Dedifferentiated amniotic fluid mesenchymal stem cell (primary cell): ENCODE measurements at regions not wholly inside any gene's neighbourhood (a gene's known extent, or its start where the extent isn't known, plus 50 kb on each side); places are given as distances from the start of the nearest gene placed in this dataset.

ENCODE experiments used
- DNase-seq: peaks from one replicate; pipeline ENCODE4 v3.0.0-alpha.2; 2016; ENCODE audit errors: extremely low spot score

DNA sequence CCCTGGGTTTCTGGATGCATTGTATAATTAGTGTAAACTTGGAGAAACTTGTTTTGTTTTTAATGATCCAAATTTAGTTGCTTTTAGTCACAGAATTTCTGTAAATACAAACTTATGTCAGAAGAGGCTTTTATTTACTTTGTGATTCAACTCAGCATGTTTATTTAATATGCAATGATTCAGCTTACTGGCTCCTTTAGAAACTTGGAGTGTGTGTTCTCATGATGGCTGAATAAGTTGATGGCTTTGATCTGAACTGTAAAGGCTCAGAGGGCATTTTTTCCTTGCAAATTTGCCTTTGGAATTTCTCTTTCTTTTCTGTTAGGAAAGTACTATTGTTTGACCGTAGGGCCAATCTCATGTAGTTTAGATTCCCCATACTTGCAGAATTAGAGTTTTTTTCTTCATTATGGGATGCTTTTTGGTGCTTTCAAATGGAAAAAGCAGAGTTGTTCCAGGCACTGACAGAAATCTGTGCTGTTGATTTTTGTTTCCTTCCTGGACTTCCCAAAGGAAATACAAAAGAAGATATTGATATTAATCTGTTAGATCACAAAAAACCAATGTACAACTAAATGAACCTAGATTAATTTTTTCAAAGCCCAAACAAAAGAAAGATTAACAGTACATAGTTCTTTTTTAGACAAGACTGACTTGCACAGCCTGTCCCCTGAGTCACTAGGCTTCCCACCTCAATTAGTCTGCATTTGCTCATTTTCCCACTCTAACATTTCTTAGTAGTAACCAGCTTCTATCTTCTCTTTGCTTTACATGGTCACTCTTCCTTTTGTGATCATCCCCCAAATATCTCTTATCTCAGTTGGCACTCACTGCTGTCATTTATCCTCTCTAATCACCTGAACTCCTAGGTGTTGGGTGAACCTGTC, 96.8 kb upstream of the AGR3 start:
- peak; percentile 86 for DNase-seq

DNA sequence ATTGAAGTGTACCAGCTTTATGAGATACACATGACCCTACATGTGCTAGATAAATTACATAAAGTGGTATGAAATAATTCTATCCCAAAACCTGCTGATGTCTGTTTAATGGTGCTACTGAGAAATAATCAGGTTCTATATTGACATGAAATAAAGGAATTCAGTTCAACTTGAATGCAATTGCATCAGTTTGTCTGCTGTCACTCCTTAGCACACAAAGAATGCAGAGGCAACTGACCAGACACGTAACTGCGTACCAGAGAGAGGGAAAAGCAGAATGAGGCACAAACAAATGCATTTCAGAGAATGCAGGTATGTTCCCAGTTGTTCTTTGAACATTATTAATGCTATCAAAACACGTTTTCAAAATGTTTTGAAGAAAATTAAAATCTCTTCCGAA, 98.8 kb upstream of the AGR3 start:
- no peak for DNase-seq

DNA sequence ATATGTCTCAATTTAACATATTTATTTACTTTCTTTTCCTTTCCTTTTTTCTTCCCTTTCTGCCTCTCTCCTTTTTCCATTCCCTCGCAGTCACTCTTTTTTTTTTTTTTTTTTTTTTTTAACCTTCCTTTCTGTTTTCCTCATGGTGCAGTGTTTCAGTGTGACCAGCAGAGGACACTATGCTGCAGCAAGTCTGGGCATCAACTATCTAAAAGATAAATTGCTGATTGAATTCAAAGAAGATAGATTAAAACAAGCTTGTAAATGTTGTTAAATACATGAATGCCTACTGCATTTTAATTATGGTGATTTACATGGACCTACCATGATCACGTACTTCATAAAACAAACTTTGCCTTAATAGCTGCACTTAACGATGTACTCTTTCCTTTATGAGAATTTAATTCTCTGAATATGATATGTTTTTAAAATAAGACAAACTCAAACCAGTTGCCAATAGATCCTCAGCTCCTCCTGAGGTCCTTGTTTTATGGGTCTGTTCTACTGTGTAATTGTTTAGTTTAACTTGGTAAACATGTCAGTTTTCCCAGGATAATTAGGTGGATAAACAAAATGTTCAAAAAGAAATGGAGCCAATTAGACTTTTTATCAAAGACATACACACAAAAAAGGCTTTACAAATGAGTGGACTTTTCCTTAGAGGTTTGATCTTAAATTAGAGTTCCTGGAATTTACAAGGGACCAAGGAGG, 101.0 kb upstream of the AGR3 start:
- peak; percentile 74 for DNase-seq

DNA sequence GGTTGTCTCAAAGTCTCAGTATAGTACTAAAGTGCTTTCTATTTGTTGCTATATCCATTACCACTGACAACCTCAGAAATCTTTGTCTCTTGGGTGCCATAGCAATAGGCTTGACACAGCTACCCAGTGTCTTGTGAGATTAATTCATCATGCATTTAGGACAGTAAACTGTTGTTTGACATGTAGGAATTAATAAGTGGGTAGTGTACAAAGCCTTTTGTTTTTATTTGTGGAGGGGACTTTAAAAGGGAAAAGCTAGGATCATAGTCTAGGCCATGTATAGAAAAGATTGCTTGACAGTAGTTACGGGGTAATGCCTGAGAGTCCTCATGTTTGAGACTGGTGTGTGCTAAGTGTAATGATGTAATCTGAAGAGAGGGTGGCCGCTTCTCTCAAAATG, 102.6 kb upstream of the AGR3 start:
- DNase-seq = no peak

DNA sequence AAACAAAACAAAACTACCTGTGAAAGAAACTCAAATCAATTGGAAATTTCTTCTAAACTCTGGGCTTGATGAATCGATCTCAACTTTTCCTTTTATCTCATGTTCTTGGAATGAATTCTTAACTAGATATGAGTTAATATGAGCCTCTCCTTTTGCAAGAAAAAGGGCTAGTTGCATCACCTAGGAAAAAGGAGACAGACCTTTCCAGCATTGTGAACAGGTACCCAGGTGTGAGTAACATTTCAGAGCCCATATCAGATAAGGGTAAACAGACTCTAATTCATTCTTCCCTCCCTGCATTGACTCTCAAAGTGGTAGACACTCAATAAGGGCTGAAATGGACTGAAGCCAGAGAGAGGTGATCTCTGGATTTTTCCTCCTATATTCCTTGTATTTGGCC, 103.8 kb upstream of the AGR3 start:
- DNase-seq = no peak

DNA sequence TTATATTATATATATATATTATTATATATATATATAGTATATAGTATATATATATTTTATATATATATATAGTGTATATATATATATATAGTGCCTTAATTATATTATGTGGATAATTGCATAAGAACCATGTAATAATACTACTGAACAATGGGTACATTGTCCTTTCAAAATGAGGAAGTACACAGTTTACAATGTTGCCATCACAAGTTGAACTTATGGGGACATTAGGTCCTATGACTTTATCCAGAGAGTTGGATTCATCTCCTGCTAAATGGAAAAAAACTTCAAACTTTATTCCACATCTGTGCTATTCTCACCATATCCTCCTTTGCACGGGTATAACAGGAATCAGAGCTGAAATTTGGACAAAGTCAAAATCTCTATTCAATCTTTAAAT, 105.0 kb upstream of the AGR3 start:
- no peak for DNase-seq

DNA sequence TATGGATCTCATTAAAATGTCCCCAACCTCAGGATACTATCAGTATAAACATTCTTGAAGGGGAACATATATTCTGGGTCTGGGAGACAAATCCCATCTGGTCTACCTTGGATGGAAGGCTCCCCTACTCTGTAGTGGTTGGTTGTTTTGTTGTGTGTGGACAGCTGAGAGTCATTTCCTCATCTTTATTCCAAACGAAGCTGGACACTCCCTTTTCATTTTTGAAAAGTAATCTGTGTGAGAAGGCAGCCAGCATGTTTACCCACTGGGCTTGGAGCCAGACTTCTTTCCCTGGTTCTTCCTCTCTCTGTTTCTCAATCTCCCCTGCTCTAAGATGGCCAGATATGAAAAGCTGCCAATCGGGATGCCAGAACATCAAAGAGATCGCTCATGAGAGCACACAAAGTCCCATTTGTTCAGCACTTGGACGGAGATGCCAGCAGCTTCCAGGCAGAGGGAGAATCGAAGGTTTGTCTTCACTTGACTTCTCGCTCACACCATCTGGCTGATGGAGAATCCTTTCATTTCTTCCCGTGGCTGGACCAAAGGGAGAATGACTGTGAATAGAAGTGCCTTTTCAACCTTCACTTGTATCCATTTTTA, 108.1 kb upstream of the AGR3 start:
- peak; percentile 86 for DNase-seq

DNA sequence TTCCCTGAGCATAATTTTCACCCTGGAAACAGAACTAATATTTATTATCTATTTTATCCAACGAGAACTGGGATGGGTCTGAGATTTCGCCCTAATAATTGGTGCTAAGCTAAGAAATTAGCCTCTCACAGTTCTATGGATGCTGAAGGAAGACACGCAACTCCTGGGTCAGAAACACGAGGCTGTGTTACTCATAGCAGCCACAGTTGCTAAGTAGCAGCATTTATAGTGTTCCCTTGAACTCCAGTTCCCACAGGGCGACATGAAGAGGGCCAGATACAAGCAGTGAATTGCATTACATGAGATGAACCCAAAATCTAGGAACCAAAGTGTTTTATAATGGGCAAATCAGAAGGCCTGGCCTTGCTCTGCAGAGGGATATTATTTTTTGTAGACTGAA, 109.8 kb upstream of the AGR3 start:
- no peak for DNase-seq

DNA sequence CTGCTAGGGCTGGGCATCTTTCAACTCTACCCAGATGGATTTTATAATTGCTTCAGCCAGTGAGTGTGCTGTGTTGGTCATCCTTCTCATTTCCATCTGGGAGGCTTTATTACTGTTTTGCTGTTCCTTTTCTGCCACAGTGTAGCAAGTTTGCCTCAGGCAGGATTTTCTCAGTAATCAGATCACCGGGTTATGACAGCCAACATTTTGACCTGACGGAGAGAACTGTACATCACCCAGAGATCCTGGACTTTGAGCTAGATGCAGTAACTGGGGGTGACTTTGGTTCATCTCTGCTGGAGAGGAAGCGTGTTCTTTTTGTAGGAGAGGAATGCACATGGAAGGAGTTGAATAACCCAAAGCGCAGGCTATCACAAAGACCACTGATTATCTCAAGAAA, 111.8 kb upstream of the AGR3 start:
- no peak for DNase-seq

DNA sequence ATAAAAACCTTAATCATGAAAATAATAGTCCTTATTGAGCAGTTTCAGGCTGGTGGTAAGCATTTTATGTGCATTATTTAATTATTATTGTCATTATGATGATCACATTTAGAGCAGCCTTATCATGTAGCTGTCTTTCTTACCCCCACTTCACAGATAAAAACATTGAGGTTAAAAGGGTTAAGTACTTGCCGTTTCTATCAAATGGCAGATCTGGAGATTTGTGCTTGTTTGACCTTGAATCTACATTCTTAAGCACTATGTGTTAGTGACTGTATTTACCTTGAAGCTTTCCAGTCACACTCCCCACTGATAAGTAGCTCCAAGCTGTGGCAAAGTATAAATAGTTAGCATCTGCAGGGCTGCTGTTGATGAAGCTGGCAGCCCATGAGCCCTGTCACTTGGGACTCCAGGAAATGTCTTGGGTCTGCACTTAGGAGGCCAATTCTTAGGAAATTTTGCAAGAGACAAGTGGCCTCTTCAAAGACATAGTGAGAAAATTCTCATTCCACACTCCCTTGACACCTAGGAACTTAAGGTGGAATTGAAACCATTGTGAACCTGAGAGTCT, 116.8 kb upstream of the AGR3 start:
- DNase-seq = no peak

DNA sequence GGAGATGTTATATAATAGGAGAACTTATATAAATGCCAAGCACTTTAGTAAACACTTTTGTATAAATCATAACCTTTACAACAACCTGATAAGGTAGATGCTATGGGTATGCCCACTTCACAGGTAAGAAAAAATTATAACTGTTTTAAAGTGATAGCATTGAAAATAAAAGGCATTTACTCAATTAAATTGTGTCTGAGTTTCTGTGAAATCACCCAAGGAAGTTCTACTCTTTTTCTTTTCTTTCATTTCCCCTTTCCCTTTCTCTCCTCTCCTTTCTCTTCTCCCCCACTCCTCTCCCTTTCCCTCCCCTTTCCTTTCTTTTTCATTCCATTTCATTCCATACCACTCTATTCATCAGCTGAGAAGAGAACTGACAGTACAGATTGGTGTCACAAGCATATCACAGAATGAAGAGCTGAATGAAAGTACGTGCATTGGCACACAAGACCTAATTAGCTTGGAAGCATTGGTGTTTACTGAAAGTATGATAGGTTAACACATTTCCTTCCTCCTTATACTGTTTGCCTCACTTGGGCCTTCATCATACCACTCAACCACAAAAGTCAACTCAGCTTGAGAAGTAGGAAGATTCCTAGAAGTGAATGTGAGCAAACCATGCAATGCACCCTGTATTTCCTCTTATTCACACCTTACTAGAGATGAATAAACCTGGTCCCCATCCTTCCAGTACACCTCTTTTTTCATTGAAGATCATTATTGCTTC, 117.9 kb upstream of the AGR3 start:
- no peak for DNase-seq

DNA sequence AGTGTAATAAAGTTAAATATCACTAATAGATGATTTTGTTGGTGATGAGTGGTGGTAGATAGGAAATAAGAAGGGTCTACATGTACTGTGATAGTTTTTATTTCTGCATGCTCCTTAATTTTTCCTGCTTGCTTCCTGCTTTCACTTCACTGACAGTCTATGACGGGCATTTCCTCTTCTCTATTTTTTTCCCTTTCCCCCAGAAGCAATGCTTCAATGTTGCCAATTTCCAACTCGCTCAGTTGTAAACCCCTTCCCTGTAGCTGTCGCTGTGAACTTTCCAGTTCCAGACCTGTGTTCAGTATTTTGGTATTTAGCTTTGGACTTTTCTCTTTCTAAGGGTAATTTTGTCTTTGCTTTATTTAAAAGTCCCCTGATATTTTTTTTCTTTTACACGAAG, 123.5 kb upstream of the AGR3 start:
- DNase-seq = no peak

DNA sequence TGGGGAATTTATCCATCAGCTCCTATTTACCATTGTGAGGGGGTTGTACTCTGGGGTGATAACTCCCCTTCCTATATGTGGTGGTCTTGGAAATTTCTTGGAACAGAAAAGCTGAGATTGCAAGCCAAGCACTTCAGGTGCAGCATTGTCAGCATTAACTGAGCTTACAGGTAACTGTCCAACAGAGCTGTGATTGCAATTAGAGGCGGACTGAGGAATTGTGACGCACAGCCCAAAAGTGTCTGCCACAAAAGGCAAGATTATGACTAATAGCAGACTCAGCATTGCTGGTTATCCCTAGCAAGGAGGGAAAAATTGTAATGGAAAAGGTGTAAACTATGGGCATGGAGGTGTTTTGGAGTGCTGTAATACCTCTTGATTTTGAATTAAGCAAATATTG, 126.1 kb upstream of the AGR3 start:
- no peak for DNase-seq

DNA sequence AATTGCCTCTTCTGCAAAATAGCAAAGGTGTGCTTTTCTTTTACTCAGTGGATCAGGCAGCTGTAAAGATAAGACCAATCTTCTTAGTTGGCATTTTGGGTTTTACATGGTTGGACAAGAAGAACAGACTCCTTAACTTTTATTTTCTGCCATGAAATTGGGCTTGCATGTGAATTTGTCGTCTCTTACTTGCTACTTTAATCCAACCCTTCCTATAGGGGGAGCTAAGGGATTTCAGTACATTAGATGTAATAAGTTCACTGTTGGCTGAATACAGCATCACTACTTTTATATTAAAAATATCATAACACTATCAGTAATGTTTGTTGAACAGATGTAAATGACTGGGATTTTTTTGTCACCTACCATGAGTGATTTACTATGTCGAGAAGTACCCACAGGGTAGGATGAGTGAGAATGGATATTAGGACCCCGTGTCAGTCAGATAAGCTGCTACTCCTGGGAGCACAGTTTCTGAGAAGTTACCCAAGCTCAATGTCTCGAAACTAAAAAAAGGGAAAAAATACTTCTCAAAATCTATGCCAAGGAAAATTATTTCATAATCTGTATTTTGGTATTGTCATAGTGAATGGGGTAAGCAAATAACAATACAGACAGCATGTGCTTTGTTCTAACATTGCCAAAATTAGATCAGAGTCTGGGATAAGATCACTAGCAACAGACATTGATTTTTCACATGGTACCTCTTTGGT, 127.4 kb upstream of the AGR3 start:
- no peak for DNase-seq

DNA sequence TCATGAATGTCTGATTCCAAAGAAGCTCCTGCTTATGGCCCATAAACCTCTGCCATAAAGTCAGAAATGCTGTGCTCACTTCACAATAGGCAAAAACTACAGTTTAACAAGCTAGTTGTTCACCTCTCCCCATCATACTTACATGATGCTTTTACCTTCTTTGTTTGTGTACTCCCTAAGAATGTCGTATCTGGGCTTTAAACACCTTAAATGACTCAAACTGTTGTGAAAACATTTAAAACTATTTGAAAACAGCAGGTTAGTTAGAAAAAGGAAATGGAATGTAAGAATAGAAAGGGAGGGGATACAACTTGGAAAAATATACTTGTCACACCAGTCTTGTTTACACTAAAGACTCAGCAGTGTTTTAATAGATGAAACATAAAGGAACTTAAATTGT, 128.2 kb upstream of the AGR3 start:
- no peak for DNase-seq

DNA sequence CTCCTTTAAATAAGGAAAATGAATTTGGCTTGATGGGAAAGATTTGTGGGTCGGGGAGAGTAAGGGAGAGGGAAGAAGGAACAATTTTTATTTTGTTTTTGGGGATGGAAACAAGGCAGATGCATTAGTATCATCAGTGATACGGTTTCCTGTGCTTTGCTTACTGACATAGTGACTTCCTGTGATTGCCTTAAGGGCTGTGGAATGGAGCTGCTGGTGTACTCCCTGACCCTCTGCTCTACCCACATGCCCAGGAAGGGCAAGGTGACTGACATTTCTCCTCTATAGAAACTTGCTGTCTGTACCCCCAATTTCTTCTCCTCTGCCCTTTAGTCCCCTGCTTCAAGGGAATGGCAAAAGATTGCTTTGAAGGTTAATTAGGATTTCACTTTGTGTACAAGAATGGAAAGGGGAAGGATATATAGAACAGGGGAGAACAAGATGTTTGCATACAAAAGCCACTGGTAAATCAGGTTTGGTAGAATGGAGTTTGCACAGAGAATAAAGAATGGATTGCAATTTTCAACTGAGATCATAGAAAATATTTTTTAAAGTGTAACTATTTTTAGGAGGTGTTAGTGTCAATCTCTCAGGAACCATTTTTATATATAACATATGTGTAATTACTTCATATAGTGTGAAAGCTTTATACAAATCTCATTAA, 129.0 kb upstream of the AGR3 start:
- DNase-seq = no peak

DNA sequence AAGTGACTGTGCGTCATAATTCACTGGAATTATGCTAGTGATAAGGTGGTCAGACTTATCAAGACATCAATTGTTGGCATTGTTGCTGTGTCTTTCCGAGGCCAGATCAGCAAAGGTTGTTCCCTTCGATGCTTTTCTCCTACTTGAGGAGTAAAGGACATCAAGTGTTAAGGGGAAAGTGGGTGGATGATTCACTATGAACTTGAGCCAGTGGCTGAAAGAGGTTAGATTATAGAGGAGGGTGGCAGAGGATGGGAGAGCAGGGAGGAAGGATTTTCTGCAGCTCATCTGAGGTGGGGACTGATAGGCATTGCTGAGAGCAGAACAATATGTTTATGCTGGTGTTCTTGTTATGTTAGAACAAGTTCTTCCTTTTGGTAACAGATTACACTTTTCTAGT, 131.4 kb upstream of the AGR3 start:
- DNase-seq = no peak

DNA sequence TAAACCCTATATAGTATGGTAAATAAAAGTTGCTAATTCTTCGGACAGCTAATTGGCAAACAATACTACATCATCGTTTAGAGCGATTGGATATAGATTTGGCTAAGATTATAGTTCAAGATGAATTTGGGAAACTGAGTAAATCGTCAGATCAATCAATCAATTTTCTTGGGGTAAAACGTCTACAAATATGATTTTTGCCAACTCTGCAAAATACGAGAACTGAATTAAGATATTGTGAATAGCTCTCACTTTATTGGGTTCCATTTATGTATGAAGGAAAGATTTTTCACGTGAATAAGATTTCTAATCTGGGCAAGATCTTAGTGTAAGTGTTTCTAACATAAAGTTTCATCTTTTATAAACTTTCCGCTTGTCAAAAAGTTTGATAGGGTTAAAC, 132.9 kb upstream of the AGR3 start:
- no peak for DNase-seq

DNA sequence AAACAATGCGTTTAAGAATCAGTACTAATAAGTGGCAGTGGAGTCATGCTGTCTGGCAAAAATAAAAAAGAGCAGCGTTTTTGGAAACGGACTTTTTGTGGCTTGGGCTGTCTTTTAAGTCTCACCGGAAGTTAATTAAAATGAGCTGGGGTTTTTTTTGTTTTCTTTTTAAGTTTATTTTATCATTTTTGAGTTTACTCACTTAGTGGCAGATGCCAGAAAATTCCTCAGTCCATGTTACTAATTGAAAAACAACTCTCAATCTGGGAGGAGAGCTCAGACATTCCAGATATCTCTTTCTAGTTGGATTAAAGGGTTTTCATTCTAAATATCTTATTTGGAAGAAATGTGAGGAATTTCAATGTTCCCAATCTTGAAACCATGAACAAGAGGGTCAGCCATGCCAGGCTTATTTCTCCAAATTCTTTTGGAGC, 133.8 kb upstream of the AGR3 start:
- DNase-seq = peak; percentile 70

DNA sequence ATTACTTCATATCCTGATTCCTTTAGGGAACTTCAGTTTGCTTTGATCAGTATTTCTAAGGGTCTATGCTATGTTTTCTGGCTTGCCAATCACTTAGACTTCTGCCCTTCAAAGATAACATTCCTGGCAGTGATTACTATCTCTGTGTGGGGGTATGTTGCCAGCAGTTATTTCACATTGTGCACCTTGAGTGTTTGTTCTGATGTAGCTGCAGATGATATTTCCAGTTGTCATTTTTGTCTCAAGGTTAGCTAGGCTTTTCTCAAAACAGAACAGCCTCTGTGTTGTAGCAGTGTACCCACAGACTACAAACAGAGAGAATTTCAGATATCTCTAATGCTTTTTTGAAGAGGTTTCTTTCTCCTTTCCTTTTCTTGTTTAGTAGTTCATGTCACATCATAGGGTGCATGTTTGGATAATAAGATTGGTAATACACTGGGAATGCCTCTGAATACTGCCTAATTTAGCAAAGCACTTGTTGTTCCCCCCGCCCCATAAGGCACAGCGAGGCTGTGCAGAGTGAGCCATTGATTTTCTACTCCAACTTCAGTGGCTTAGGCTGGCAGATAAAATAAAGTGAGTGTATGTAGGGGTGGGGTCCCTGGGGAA, 134.7 kb upstream of the AGR3 start:
- DNase-seq = no peak
